ENCODE measurements at regions not wholly inside any gene's neighbourhood (a gene's known extent, or its start where the extent isn't known, plus 50 kb on each side); places are given as distances from the start of the nearest gene placed in this dataset.

DNA sequence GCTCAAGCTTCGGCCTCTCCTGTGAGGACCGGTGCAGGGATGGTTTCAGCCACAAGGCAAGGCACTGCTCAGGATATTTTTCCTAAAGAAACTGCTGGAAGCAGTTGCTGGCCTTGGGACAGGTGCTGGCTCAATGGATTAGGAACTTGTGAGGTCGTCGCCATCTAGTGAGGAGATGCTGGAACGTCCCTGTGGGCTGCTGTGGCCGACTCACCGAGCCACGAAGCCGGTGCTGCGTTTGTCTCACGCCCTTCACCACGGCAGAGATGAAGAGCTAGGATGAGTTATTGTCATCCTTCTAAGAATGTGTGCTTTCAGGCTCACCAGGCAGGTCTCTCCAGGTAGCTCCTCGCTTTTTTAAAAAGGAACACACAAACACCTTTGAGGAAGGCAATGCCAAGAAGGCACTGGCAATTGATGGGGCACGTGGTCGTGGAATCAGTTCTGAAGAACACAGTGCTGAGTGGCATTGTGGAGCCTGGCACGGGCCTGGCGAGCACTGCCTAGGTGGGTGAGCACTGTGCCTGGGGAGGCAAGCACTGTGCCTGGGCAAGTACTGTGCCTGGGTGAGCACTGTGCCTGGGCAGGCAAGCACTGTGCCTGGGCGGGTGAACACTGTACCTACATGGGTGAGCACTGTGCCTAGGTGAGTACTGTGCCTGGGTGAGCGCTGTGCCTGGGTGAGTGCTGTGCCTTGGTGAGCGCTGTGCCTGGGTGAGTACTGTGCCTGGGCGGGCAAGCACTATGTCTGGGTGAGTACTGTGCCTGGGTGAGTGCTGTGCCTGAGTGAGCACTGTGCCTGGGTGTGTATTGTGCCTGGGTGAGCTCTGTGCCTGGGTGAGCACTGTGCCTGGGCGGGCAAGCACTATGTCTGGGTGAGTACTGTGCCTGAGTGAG, 140.4 kb downstream of the TEX29 start:
- TF ChIP-seq, protein P1, sequence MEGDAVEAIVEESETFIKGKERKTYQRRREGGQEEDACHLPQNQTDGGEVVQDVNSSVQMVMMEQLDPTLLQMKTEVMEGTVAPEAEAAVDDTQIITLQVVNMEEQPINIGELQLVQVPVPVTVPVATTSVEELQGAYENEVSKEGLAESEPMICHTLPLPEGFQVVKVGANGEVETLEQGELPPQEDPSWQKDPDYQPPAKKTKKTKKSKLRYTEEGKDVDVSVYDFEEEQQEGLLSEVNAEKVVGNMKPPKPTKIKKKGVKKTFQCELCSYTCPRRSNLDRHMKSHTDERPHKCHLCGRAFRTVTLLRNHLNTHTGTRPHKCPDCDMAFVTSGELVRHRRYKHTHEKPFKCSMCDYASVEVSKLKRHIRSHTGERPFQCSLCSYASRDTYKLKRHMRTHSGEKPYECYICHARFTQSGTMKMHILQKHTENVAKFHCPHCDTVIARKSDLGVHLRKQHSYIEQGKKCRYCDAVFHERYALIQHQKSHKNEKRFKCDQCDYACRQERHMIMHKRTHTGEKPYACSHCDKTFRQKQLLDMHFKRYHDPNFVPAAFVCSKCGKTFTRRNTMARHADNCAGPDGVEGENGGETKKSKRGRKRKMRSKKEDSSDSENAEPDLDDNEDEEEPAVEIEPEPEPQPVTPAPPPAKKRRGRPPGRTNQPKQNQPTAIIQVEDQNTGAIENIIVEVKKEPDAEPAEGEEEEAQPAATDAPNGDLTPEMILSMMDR (IDR thresholded peaks at IDR 0.05; ENCODE audit: low read depth, low read length), result peak; percentile 35
- peak; percentile 10 for DNase-seq (ENCODE audit: extremely low read depth, low read depth)

DNA sequence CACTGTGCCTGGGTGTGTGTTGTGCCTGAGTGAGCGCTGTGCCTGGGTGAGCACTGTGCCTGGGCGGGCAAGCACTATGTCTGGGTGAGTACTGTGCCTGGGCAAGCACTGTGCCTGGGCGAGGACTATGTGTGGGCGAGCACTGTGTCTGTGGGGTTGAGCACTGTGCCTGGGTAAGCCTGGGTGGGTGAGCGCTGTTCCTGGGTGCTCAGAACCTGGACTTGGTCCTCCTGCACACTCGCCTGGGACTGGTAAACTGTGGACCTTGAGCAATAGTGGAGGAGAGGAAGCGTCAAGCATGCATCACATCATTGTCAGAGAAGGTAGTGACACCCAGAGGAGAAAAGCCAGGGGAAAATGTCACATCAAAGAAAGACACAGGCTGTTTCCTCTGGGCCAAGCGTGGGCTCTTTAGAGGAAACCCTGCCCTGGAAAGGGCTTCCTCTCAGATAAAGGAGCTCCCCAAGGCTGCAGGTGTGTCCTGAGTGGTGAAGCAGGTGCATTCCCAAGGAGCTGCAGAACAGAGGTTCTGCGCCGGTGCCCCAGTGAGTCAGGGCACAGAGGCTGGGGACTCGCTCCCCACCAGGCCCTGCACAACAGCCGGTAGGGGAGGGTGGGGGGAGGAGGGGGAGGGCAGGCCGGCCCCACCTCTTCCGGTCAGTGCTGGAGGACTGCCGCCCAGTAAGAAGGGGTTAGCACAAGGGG, 141.2 kb downstream of the TEX29 start:
- DNase-seq (ENCODE audit: extremely low read depth, low read depth), result no peak
- TF ChIP-seq, protein P1 (IDR thresholded peaks at IDR 0.05; ENCODE audit: low read depth, low read length), result no peak

DNA sequence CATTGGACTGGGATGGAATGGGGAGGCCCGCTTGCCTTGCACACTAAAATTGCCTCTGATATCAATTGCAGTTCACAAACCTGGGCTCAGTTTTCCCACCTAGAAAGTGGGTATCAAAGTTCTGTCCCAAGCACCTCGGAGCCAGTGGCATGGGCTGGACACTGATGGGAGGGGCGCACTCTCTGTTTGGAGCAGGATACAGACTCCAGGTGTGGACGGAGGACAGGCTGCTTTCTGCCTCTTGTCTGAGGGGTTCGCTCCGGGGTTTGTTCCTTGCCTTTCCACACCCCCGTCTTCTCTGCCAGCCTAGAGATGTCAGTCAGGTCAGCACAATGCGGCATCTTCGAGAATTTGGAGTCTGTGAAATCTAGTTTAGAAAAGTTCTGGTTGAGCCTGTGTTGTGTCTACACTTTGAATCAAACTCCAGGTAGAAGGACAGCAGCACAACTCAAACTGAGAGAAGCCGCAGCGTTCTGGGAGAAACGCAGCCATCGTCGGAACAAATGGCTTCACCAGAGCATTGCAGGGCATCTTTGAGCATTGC, 141.9 kb downstream of the TEX29 start:
- TF ChIP-seq, protein P1 (IDR thresholded peaks at IDR 0.05; ENCODE audit: low read depth, low read length), result no peak
- no peak for DNase-seq (ENCODE audit: extremely low read depth, low read depth)

DNA sequence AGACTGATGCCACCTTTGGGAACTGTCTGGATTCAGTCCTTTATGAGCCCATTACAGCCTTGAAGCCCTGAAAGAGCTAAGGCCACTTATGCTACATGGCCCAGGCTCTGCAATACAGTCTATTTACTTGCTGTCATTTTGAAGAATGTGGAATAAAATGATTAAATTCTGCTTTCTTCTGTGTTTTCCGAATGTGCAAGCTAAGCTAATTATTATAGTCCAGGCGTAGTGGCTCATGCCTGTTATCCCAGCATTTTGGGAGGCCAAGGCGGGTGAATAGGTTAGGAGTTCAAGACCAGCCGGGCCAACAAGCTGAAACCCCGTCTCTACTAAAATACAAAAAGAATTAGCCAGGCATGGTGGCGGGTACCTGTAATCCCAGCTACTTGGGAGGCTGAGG, 142.5 kb downstream of the TEX29 start:
- TF ChIP-seq, protein P1 (IDR thresholded peaks at IDR 0.05; ENCODE audit: low read depth, low read length), result no peak
- no peak for DNase-seq (ENCODE audit: extremely low read depth, low read depth)

DNA sequence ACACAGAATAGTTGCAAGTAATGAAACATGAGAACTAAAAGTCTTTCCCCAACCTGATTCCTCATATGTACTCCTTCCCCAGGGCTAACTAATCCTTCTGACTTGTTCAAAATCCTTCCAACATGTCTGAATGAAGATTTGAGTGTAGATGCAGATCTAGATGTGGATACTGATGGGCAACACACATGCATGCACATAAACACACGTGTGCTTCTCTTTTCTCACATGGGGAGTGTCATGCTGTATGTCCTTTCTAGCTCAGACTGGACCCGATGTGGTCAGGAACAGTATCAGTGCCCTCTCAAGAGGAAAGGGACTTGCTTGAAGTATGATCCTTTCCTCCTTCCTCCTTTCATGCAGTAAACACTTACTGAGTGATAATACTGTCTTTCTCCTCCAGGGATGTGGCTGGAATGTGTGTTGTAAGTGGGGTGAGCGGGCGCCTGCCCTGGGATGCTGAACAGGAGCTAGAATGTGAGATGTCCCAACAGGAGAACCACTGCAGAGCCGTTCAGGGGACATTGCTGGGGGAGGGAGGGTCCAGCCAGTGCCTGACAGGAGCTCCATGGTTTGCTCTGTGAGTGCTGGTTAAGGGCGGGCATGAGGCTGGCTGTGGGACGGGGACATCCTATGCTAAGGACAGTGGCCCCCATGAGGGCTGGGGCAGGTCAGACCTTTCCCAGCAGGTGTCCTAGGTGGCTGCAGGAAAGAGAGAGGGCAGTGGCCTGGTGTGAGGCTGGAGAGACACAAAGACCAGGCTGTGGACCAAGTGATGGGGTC, 146.9 kb downstream of the TEX29 start:
- TF ChIP-seq, protein P1 (IDR thresholded peaks at IDR 0.05; ENCODE audit: low read depth, low read length), result no peak
- no peak for DNase-seq (ENCODE audit: extremely low read depth, low read depth)

DNA sequence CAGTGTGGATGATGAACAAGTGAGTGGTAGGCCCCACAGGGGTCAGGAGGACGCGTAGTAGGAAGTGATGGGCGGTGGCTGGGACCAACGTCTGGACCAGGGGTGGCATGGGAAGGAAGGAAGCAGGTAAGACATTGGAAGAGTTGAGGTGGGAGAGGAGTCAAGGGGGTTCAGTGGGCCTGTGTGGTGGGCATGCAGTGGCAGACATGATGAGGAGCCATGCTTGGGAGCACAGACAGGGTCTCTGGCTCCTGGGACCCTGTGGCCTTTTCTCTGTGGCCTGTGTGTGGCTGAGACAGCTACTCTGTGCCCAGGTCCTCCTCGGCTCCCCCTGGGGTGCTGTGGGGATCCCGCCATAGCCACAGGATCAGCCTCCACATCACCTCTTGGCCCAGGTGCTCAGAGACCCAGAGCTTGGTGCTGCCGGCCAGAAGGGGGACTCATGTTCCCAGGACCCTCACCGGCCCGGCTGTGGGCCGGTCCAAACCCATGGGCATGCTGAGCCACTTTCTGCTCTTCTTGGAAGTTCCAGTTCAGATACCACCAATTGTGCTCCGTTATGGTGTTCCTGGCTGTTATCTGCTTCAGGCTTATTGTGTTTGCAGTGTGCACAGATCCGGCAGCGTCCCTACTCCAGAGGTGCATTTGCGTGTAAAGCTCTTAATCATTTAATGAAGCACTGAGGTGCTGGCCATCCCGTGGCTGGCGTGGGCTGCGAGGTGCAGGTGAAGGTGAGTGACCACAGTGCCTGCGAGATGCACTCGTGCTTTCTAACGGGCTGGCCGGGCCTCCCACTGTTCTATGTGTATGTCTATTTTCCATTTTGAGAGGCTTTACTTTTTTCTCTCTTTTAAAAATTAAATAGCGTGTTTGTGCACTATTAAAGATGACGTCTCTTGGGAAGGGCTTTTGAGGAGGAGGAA, 147.9 kb downstream of the TEX29 start:
- no peak for DNase-seq (ENCODE audit: extremely low read depth, low read depth)
- TF ChIP-seq, protein P1 (IDR thresholded peaks at IDR 0.05; ENCODE audit: low read depth, low read length), result no peak
